Right renal pelvis (tissue), 4 donors: ENCODE measurements at regions not wholly inside any gene's neighbourhood (a gene's known extent, or its start where the extent isn't known, plus 50 kb on each side); places are given as distances from the start of the nearest gene placed in this dataset.
A peak's percentile ranks its signal among the peaks of the same experiment; 100 is the strongest.

Source experiments
- DNase-seq, 4 donors: peaks; one replicate each; pipeline ENCODE4 v3.0.0-alpha.2; 2013; ENCODE audit warnings: low read depth in 4 of 4, low spot score in 3 of 4, missing footprints in 1 of 4

DNA sequence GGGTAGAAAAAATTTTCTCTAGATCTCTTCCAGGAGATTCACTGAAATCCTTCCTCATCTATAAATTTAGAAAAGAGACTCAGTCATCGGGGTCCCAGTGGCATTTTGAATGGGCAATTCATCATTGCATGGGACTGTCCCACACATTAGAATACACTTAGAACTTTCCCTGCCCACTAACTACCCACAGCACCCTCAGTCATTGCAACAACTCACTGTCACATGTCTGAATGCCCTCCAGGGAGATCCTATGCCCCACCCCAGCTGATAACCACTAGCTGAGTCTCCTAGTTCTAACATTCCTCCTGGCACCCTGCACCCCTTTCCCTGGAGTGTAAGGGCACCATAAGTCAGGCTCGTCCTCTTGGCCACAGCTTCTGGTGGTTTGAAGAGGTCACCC is 89.6 kb downstream of the INSIG2 start:
- DNase-seq, result no peak

DNA sequence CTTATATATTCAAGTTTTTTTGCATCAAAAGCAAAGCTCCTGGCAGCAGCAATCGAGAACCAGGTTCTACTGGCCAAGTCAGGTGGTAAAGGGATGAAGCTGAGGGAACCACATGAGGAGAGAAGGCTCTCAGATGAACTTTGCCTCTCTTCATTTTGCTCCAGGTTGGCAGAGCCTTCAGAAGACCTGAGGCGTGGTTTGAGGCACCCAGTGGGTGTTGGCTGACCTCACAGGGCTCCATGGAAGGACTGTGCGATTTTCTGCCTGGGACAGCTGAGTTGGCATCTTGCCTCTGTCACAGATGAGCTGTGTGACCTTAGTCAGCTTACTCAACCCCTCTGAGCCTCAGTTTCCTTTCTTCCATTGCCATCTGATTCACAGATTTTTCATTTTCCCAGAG is 89.0 kb downstream of the INSIG2 start:
- no peak for DNase-seq

DNA sequence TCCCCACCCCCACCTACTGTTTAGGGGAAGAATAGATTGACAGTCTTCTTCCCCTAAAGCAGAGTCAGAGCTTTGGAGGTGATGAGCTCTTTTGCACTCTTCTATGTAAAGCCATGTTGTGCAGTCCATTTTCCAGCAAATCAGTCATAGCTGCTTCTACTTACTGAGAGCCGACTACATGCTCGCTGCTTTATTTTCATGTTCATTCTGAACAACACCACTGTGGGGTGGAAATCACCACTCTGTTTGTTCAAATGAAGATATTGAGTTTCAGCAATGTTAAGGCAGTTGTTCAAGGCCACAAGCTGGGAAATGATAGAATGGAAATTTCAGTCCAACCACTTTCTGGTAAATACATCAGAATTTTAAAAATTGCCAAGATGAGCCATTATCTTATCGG is 88.3 kb downstream of the INSIG2 start:
- DNase-seq, result no peak

DNA sequence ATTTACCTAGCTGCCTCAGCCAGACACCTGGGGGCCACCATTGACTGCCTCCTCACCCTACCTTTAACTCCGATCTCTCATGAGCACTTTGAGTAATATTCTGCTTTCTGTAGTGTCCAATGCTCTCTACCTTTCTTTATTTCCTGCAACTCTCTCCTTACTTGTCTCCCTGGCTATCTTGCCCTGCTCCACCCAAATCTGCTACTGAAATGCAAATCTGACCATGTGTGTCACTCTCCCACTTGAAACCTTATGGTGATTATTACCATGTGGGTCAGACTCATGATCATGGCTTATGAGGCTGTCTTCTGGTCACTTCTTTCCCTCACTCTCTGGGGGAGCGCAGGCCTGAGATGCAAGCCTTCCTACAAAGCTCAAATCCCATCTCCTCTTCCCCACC is 83.3 kb downstream of the INSIG2 start:
- DNase-seq, result no peak

DNA sequence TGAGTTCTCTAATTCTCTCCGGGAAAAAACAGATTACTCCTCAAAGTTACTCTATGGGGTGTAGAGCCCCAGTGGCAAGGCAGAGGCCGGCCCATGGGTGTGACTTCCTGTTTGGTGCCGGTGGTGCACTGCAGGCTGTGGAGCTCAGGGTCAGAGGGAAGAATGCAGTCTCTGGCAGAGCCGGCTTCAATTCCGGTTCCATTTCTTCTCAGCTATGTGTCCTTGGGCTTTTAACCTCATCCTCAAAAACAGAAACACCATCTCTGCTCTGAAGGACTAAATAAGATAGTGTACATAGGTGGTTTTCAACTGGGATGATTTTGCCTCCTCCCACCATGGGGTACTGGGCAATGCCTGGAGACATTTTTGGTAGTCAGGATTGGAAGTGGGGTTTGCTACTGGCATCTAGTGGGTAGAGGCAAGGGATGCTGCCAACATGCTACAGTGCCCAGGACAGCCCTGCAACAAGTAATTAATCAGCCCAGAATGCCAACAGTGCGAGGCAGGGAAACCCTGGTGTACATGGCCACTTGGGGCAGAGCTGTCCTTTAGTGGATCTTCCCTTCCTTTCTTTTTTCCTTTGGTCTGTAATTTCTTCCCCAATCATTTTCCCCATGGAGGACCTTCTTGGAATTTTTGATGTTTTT is 81.2 kb downstream of the INSIG2 start:
- DNase-seq, result no peak

DNA sequence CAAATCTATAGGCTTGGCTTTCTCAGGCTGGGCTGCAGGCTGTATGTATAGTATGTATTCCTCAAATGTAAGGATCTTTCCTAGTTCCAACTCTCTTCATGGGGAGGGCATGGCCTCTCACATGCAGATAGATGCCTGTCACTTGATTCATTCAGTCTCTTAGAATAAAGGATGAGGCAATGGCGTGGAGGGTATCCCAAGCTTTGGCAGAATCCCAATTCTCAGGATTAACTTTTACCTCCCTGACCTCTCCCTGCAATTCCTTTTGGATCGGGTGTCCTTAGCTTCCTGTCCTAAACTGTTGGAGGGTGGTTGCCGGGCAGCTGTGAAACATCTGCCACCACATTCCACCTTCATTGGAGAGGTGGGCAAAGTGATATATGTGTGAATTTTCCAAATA is 80.3 kb downstream of the INSIG2 start:
- DNase-seq, result peak in 2 of 4 donors; percentile 16 to 31

DNA sequence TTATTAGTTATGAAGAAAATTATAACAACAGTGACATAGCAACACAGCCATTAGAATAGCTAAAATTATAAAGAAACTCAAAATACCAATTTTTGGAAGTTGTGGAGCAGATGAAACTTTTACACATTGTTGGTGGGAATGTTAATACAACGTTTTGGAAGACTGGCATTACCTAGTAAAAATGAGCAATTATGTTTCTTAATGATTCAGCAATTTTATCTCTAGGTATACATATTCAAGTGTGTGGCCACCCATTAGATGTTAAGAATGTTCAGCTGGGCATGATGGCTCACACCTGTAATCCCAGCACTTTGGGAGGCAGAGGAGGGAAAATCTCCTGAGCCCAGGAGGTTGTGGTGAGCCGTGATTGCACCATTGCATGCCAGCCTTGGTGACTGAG is 78.8 kb downstream of the INSIG2 start:
- no peak for DNase-seq

DNA sequence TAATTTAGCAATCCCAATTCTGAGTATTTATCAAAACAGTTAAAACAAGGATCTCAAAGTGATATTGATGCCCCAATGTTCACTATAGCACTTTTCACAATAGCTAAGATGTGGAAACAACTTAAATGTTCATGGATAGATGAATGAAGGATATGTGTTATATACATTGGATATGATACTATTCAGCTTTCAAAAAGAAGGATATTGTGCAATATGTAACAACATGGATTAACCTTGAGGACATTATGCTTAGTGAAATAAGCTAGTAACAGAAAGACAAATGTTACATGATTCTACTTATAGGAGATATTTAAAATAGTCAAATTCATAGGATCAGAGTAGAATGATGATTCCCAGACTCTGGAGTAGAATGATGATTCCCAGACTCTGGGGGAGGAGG is 78.0 kb downstream of the INSIG2 start:
- no peak for DNase-seq

DNA sequence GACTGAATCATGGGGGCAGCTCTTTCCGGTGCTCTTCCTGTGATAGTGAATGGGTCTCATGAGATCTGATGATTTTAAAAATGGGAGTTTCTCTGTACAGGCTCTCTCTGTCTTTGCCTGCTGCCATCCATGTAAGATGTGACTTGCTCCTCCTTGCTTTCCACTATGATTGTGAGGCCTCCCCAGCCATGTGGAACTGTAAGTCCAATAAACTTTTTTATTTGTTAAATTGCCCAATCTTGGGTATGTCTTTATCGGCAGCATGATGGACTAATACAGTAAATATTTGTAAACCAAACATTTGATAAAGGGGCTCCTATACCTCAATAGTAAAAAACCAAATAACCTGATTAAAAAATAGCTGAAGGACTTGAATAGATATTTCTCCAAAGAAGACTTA is 77.3 kb downstream of the INSIG2 start:
- no peak for DNase-seq
